Stomach (tissue), 4 donors: ENCODE measurements at regions not wholly inside any gene's neighbourhood (a gene's known extent, or its start where the extent isn't known, plus 50 kb on each side); places are given as distances from the start of the nearest gene placed in this dataset.
"Not testable (repeated sequence)": the region's sequence is repeated elsewhere in the genome, so short reads cannot be mapped to it uniquely, and the experiment has no call there.

ENCODE experiments used
- EP300 ChIP-seq: sonication (generic); formaldehyde crosslinking; IDR thresholded peaks from one replicate; pipeline ENCODE4 v1.6.1; 2017; ENCODE audit warnings: antibody characterized with exemption
- POLR2A ChIP-seq, 4 donors: fragments of 450-650 bp; IDR thresholded peaks; one replicate each; pipeline ENCODE4 v1.6.1; 2016; ENCODE audit warnings: antibody characterized with exemption in 4 of 4, control low read depth in 2 of 4, mild to moderate bottlenecking in 1 of 4, moderate library complexity in 1 of 4
- TF ChIP-seq, protein P1 (sequence below), 7 experiments: fragments of 450-650 bp in 4 of 7; fragments of 200-600 bp in 3 of 7; sonication (generic) in 3 of 7; IDR thresholded peaks; one replicate each; pipeline ENCODE4 v1.5.1; 2016 to 2019; ENCODE audit warnings: antibody characterized with exemption in 7 of 7, control low read depth in 2 of 7, mild to moderate bottlenecking in 1 of 7

DNA sequence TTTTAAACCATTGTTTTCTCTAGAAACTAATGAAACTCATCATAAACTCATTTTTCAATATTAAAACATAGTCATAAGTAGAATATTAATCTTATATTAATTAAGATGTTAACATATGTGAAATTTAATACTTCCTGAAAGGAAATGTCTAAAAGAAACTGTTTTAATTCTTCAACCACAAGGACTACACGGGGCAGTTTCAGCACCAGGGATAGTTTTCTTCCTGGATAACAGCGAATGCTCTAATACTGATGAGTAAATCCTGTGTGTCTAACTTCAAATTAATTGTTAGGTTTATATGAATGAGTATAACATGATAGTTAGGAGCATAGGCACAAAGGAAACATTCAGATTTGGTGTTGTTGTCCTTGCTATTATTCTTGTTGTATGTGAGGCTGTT lies 183.6 kb downstream of the CCDC74A start:
- TF ChIP-seq POLR2A (IDR thresholded peaks at IDR 0.05); EP300: not testable (repeated sequence)
- TF ChIP-seq, protein P1, sequence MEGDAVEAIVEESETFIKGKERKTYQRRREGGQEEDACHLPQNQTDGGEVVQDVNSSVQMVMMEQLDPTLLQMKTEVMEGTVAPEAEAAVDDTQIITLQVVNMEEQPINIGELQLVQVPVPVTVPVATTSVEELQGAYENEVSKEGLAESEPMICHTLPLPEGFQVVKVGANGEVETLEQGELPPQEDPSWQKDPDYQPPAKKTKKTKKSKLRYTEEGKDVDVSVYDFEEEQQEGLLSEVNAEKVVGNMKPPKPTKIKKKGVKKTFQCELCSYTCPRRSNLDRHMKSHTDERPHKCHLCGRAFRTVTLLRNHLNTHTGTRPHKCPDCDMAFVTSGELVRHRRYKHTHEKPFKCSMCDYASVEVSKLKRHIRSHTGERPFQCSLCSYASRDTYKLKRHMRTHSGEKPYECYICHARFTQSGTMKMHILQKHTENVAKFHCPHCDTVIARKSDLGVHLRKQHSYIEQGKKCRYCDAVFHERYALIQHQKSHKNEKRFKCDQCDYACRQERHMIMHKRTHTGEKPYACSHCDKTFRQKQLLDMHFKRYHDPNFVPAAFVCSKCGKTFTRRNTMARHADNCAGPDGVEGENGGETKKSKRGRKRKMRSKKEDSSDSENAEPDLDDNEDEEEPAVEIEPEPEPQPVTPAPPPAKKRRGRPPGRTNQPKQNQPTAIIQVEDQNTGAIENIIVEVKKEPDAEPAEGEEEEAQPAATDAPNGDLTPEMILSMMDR (IDR thresholded peaks at IDR 0.05), result not testable (repeated sequence)
